Right kidney (tissue), 1 donor: ENCODE measurements at regions not wholly inside any gene's neighbourhood (a gene's known extent, or its start where the extent isn't known, plus 50 kb on each side); places are given as distances from the start of the nearest gene placed in this dataset.

Experiments
- DNase-seq: peaks from one replicate; pipeline ENCODE4 v3.0.0-alpha.2; 2016

DNA sequence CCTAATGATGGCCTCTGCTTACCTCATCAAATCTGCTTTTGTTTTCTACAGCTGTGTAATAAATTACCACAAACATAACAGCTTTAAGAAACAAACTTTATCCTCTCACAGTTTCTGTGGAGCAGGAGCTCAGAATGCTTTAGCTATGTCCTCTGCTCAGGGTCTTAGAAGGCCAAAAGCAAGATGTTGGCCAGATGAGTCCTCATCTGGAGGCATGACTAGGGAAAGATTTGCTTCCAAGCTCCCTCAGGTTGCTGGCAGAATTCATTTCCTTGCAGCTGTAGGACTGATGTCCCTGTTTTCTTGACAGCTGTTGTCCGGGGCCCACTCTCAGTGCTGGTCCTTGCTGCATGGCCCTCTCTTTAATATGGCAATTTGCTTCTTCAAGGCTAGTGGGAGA, 116.7 kb upstream of the PDE5A start:
- DNase-seq: no peak

DNA sequence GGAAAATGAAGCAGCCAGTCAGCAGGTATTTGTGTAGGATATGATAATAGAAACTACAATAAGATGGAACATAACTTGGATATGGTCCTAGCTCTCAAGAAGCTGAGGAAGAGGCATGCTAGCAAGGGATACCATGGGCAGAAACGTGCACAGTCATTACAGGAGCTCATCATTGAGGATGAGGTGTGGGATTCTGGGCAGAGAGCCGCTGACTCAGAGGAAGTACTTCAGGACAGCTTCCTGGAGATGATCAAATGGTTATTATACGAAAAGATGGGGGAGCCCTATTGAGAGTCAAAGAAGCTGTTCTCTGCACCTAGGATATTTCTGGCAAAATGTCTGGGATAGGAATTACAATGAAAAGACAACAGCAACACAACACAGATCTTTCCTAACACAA, 116.0 kb upstream of the PDE5A start:
- DNase-seq: no peak

DNA sequence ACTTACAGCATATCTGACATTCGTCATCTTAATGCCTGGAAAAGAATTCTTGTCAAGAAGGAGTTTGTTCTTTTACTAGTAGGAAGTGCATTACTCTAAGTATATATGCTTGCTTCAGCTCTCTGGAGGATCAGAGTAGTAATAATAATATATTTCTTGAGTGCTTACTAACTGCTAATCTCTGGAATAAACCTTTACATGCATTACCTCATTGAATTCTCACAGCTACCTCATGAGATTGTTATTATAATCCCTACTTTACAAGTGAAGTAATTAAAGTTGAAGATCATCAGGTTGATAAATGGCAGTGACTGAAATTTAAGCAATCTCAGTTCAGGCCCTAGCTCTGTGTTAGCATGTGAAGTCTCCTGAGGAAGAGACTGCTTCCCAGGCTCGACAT, 115.0 kb upstream of the PDE5A start:
- no peak for DNase-seq

DNA sequence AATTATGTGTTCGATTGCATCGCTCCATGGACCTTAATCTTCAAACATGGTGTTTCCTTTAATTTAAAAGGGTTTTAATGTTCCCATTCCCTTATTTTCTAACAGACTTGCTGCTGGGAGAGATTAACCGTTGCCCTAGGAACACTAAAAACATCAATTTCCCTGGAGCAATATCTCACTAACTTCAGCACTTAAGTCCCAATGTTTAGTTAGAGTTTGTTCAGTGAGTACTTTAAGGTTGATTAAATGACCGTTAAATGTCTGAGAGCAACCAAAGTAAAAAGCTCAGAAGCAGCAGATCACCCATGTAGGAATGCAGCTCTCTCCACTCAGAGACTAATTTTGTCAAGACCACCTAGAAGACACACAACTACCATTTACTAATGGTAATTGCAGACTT, 111.2 kb upstream of the PDE5A start:
- DNase-seq: no peak

DNA sequence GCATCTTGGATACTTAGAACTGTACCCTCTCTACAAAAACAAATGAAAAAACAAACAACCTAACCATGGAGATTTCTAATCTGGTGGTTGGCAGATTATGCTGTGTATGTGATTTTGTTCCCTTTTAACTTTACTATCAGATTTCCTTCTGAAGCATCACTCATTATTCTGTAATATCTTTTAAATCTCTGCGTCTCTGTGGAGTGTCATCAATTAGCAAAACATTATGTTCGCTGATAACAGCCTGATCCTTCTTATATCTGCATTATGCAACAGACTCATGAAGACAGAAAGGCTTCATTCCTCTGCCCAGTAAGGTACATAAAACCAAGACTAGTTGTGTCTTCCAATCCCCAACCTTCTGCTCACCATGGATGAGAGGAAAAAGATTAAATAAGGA, 110.3 kb upstream of the PDE5A start:
- no peak for DNase-seq

DNA sequence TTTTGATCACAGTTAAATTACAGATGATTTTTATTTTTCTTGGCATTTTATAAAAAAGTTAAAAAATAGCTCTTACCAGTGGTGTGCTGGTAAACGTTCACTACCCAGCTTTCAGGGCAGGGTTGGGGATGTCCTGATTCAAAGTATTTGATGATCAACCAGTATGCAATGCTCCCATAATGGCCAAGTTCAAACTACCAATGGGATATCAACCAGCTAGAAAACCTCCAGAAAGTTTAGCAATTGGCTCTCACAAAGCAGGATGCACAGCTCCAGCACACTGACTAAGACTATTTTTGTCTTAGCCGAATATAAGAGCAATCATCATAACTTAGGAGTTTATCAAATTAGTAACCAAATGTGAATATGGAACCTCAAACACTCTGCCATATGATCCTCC, 108.0 kb upstream of the PDE5A start:
- no peak for DNase-seq

DNA sequence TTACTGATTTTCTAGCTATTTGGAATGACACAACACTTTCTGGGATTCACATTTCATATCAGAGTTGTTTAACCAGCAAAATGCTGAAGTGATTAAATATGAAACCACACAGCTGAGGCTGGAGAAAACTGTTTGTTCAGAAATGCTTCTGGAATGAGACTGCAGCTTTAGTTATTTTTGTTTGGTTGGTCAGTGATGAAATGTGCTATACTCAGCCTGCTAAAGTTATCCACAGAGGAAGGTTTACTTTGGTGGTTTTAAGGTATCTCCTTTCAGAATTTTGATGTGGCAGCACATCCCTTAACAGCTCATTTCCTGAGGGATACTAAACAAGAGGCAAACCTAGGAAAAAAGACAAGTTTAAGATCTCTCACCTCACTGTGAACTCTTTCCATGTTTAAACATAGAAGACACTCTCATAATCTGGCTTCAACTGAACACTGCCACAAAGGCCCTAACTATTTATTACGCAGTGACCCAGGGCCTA, 106.6 kb upstream of the PDE5A start:
- no peak for DNase-seq

DNA sequence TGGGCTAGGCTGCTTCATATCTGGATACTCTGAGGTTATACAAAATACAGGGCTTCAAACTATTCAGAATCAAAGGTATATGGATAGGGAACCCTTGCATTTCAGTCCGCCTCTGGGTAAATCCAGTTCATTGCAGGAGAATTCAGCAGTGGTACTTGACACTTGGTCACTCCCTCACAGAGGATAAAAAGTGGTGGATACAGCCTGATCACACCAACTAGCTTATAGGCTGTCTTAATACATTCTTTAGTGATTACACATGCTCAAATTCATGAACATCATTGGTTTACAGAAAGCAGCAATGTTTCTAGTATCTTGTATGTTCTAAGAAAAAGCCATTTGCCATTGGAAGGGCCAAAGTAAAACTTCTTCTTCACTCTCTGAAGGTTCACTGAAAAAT, 104.8 kb upstream of the PDE5A start:
- no peak for DNase-seq

DNA sequence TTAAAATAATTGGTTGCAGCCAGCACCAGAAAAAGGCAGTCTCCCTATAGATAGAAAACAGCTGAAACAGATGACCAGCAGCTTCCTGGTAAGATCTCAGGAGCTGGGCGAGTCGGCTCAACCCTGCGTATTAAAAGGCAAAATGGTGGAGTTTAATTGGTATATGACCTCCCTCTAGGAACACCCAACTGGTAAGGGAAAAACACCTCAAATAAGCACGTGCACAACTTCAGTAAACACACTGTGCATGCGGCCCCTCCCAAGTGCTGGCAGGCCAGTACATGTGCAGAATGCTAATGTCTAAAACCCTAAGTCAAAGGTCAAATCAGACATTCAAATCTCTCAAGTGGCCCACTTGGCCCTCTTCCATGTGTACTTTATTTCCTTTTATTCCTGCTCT, 103.2 kb upstream of the PDE5A start:
- DNase-seq: no peak

DNA sequence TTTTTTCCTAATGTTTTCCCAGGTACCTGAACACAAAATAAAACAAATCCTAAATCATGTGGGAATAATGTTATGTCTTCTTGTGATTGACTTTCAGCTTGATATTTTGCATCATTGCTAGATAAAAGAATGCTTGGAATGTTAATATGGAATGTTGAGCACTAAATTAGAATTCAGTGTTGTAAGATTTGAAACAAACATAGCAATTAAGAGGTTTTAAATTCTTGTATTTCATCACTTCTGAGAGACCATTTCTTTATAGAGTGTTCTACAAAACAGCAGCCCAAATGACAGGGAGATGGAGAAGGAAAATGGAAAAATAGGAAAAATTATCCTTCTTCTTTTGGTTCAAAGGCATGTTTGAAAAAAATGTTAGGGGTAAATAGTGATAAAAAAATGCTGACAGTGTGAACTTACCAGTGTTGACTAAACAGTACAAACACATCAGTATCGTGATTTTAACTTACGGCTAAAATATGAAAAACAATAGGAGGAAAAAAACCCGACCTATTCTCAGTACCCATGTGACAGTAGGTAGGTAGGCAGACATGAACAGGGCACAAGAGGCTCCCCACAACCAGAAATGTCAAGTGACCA, 102.6 kb upstream of the PDE5A start:
- DNase-seq: no peak

DNA sequence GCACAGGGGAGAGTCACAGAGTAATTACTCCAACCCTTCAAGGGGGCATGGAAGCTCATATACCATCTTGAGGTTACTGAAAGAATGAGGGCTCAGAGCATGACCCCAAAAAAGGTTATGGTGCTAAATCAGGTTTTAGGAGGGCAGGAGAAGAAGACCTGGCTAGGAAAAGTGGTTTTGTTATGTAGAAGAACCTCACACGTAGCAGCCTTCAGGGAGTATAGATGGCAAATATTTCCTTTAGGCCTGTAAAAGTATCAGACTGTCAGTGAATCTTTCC, 102.0 kb upstream of the PDE5A start:
- DNase-seq: no peak

DNA sequence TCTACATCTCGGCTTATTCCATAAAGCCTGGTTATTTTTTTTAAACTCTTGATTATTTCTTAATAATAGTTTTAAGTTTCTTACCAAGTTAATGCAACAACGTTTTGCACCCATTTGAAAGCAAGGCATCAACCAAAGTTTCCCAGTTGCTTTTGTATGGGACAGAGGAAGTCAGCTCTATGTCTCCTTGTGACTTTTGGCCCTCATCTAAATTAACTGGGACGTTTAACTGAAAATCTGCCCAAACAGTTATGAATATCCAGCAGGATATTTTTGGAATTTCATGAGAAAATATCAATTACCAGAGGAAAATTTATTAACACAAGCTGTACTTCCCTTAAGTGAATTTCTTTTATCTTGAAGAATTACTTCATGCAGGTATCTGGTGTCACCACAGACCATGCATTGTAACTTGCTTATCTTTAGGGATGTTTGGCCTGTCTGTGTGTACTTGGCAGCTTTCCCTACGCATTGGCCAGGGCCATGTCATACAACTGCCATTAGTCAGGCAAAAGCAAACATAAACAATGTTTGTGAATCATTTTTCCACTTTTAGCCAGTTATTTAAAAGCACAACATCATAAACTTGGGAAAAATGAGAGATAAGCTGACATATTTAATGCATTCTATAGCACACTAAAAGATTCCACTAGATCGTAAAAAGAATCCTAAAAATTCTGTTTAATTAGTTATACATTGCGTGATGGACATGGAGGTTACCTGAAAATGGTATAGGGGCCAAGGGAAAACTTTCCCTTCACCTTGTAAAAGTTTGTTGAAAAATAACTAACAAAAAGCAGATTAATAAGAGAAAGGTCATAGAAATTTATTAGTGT, 101.4 kb upstream of the PDE5A start:
- no peak for DNase-seq

DNA sequence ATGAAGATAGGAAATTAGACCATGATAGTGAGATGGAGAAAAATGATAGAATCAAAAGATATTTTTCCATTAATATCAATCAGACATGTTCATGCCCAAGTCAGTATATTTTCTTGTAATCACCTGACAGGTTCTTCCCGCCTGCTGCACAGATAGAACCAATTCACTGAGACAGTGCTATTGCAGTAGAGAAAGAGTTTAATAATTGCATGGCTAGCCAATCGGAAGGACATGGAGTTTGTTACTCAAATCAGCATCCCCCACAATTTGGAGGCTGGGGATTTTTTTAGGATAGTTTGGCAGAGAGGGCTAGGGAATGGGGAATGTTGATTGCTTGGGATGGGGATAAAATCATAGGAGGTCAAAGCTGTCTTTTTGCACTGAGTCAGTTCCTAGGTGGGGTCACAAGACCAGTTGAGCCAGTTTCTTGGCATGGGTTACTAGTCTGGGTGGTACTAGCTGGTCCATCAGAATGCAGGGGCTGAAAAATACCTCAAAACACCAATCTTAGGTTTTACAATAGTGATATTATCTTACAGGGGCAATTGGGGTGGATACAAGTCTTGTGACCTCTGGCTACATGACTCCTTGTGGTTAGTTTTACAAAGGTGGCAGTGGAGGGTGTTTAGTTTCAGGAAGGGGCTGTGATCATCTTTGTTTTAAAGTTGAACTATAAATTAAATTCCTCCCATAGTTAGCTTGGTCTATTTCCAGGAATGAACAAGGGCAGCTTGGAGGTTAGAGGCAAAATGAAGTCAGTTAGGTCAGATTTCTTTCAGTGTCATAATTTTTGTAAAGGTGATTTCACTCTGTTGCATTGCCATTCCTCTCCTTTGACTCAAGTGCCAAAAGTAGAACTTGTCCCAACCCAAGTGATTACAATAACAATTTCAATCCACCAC, 100.3 kb upstream of the PDE5A start:
- DNase-seq: no peak

DNA sequence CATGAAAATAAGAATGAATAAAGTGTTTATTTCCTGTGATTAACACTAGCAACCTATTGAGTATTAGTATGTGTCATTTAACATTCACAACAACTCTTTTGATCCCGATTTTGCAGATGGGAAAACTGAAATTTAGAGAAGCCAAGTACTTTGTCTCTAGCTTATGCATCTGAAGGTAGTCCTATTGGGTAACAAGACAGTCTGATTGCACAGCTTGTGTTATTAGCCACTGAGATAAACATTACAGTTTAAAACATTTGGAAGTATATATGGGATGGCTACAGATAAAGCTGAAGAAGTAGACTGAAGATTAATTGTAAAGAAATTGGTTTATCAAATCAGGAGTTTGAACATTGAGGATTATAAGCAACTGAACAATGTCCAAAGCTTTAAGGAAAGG, 99.6 kb upstream of the PDE5A start:
- DNase-seq: no peak

DNA sequence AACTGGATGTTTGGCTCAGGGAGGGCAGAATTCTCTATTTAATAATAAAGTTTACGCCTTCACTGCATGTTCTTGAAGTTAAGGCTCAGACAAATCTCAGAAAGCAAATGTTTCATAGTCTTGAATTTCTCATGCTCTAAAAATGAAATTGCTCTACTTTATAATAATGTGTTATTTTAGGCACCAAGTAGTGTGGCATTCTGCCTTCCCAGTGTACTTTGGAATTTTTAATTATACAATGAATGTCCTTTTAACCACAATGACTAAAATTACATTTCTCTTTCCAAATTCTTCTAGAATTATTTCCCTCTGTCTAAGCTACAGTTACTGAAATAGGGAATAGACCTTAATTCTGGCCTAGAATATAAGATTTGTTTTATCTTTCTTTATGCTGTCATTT, 97.9 kb upstream of the PDE5A start:
- DNase-seq: no peak

DNA sequence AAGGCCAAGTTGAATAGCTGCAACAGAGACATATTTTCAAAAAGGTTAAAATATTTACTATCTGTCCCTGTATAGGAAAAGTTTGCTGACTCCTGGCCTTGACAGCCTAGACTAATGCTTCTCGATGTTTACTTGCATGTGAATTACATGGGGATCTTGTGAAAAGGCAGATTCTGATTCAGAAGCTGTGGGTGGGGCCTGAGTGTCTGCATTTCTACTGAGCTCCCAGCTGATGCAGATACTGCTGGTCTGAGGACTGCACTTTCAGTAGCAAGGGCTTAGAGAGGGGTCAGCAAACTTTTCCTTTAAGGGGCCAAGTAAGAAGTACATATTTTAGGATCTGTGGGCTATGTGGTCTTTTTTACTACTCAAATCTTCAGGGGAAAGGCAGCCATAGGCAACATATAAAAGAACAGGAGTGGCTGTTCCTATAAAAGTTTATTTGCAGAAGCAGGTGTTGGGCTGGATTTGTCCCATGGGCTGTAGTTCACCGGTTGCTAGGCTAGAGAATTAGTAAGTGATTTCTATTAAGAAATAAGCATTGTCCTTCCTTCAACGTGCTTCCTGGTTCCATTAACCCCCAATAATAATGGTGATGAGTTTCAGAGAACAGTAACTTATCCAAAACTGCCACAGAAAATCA, 97.2 kb upstream of the PDE5A start:
- no peak for DNase-seq

DNA sequence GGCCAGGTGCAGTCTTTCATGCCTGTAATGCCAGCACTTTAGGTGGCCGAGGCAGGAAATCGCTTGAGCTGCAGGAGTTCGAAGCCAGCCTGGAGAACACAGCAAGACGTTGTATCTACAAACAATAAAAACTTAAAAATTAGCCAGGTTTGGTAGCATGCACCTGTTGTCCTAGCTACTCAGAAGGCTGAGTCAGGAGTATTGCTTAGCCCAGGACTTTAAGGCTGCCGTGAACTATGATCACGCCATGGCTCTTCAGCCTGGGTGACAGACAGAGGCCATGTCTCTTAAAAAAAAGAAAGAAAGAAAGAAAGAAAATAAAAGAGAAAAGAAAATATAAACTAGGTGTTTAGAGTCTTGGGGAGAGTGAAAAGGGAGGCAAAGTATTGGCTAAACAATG, 96.4 kb upstream of the PDE5A start:
- no peak for DNase-seq

DNA sequence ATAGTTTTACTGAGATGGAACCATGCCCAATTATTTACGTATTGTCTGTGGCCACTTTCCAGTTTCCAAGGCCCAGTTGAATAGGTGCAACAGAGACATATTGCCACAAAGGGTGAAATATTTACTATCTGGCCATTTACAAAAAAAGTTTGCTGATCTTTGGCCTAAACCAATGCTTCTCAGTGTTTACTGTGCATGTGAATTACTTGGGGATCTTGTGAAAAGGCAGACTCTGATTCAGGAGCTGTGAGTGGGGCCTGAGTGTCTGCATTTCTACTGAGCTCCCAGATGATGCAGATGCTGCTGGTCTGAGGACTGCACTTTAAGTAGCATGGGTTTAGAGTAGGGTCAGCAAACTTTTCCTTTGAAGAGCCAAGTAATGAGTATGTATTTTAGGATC, 94.1 kb upstream of the PDE5A start:
- no peak for DNase-seq

DNA sequence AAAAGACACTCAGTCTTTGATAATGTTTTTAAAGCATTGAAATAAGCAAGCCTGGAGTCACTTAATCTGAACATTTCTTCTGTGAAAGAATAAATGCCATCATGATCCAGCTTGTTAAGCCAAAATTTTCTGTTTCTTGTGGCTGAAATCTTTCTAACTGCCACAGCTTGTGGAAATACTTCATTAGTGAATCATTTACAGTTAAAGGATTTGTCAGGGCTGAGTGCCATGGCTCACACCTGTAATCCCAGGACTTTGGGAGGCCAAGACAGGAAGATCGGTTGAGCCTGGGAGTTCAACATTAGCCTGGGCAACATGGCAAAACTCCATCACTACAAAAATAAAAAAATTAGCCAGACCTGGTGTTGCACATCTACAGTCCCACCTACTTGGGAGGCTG, 93.3 kb upstream of the PDE5A start:
- DNase-seq: no peak

DNA sequence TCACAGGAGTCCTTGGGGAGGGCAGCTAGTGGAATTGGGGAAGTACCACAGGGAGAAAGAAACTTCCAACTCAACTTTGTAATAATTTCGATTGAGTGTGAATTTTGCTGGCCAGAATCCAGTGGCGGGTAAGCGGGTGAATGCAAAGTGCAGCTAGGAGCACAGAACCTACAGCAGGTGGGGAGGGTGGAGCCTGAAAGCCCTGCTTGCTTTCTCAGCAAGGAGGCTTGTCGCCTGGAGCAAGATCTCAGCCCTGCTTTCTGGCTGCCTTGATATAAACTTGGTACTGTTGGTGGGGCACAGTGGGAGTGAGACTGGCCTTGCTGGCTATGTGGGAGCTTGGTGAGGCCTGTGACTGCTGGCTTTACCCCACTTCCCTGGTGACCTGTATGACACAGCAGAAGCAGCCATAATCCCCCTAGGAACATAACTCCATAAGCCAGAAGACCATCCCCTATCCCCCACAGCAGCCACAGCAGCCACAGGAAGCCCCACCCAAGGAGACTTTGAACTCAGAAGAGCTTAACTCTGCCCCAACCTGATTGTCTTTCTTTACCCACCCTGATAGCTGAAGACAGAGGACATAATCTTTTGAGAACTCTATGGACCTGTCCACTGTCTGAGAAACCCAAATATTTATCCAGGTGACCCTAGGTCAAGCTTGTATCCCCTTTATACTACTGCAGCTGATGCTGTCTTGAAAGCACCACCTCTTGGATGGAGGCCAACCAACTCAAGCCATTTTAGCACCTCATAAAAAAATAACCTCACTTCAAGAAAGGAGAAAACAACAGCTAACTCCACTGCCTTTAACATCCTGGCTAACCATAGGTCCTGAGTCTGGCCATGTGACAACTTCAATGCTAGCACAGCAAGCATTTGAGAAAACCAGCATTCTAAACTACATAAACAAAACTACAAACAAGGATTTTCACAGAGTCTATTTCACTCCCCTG, 87.2 kb upstream of the PDE5A start:
- DNase-seq: no peak

DNA sequence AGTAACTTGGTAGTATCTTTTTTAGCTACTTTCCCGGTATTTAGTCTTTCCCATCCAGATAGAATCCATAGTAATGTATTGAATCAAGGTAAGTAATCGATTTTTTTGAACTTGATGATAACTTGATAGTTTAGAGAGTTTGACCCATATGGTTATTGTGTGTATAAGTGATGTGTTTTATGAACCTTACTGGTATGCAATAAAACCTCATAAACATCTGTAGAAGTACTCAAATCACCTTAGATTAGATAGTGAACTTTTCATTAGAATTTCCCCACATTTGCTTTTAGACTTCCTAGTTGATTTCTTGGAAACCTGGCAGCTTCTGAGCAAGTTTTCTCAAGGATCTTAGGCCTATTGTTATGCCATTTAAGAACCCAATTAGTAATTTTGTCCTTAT, 80.8 kb upstream of the PDE5A start:
- no peak for DNase-seq

DNA sequence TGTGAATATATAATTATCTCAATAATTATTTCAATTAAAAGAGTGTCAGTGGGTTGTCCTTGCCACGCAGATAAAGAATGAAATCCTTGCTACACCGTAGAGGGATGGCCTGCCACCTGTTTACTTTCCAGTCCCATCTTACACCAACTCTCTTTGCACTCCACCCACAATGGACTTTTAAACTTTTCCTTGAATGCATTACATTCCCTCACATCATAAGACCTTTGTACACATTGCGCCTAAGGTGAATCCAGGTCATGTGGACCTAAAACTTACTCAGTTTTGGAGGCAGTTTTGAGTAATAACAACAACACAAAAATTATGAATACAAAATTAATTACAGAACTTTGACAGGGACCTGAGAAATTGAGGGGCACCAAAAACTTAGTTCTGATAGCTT, 78.7 kb upstream of the PDE5A start:
- no peak for DNase-seq
